HepG2 (cell line): ENCODE measurements at regions not wholly inside any gene's neighbourhood (a gene's known extent, or its start where the extent isn't known, plus 50 kb on each side); places are given as distances from the start of the nearest gene placed in this dataset.

Experiments
- ATAC-seq: fragments of 200-7000 bp; cut with Tn5 transposase; 3 replicates; pipeline ENCODE4 v1.9.1; 2020; ENCODE audit warnings: mild to moderate bottlenecking, moderate library complexity
- BruUV-seq: library from RNA; stranded (reverse); fragments of 400-500 nt; replicated peaks from 2 replicates; lab custom pipeline; 2021; lab: Mats Ljungman, UMichigan
- CTCF ChIA-PET: fragments of 300-600 bp; formaldehyde crosslinking; extraction: SDS; loops from one replicate; lab custom pipeline; 2021; ENCODE audit warnings: low total read pairs, inconsistent platforms, low intra/inter-chr PET ratio; lab: Yijun Ruan, JAX
- POLR2A ChIA-PET: fragments of 350-600 bp; sonication (Branson Sonifier 250); formaldehyde crosslinking; loops from one replicate; lab custom pipeline; 2020; ENCODE audit warnings: antibody characterized with exemption, inconsistent platforms; lab: Yijun Ruan, JAX
- DNase-seq: peaks from one replicate; pipeline ENCODE4 v3.0.0-alpha.2; 2015; ENCODE audit warnings: low spot score
- FAIRE-seq: peaks from 3 replicates; lab custom pipeline; 2011; peaks lifted over from hg19 to GRCh38; lab: Jason Lieb, UNC
- H2AFZ ChIP-seq: one replicate; pipeline ENCODE4 v1.6.1; 2011; ENCODE audit warnings: low read length, inconsistent platforms
- H3K27ac ChIP-seq: fragments of 300-600 bp; 3 replicates; pipeline ENCODE4 v1.8.0; 2011; ENCODE audit warnings: mixed run types, mild to moderate bottlenecking, mixed read lengths, low read length, inconsistent platforms; ENCODE audit not compliant: insufficient read depth; ENCODE audit errors: extremely low read length
- H3K27me3 ChIP-seq, 2 experiments: fragments of 200-600 bp in 1 of 2; 2 replicates in 1 of 2; 3 replicates in 1 of 2; pipeline versions ENCODE4 v1.6.0 to v1.8.0; 2011; ENCODE audit warnings: low read length in 2 of 2, mild to moderate bottlenecking in 2 of 2, moderate library complexity in 2 of 2, inconsistent platforms in 1 of 2; ENCODE audit not compliant: insufficient read depth in 2 of 2, control insufficient read depth in 1 of 2
- H3K36me3 ChIP-seq, 2 experiments: fragments of 200-600 bp in 1 of 2; replicated peaks in 1 of 2; 2 replicates in 1 of 2; 3 replicates in 1 of 2; pipeline versions ENCODE4 v1.5.1 to v1.8.0; 2011; ENCODE audit warnings: low read length in 2 of 2, inconsistent platforms in 1 of 2; ENCODE audit not compliant: insufficient read depth in 2 of 2, control insufficient read depth in 1 of 2
- H3K4me1 ChIP-seq: 2 replicates; pipeline ENCODE4 v1.5.1; 2012; ENCODE audit warnings: low read length, inconsistent platforms; ENCODE audit not compliant: insufficient read depth
- H3K4me2 ChIP-seq: 2 replicates; pipeline ENCODE4 v1.6.0; 2011; ENCODE audit warnings: low read depth, low read length, inconsistent platforms
- H3K4me3 ChIP-seq, 3 experiments: fragments of 200-600 bp in 1 of 3; sonication (generic), shearing (Covaris generic) in 1 of 3; replicated peaks in 1 of 3; 2 replicates each; pipeline ENCODE4 v1.5.1; 2011 to 2016; ENCODE audit warnings: low read length in 3 of 3, inconsistent platforms in 2 of 3, low read depth in 2 of 3, mild to moderate bottlenecking in 2 of 3, control low read depth in 1 of 3, mixed read lengths in 1 of 3; ENCODE audit not compliant: insufficient read depth in 1 of 3
- H3K79me2 ChIP-seq: one replicate; pipeline ENCODE4 v1.6.1; 2011; ENCODE audit warnings: low read length, inconsistent platforms; ENCODE audit not compliant: insufficient read depth
- H3K9ac ChIP-seq: 2 replicates; pipeline ENCODE4 v1.6.0; 2011; ENCODE audit warnings: mild to moderate bottlenecking, low read depth, low read length, inconsistent platforms; ENCODE audit not compliant: insufficient read depth
- H3K9me3 ChIP-seq: 2 replicates; pipeline ENCODE4 v1.5.1; 2012; ENCODE audit warnings: mild to moderate bottlenecking, low read length
- H4K20me1 ChIP-seq: 2 replicates; pipeline ENCODE4 v1.6.0; 2011; ENCODE audit warnings: inconsistent platforms, mild to moderate bottlenecking, low read length, moderate library complexity; ENCODE audit not compliant: insufficient read depth
- ARHGAP35 ChIP-seq: sonication (generic); formaldehyde crosslinking; IDR thresholded peaks from 2 replicates; pipeline ENCODE4 v1.9.0; 2022; ENCODE audit warnings: mild to moderate bottlenecking, inconsistent platforms, moderate library complexity, missing genetic modification reagents, borderline replicate concordance
- ISX ChIP-seq: sonication (generic); formaldehyde crosslinking; conservative IDR thresholded peaks from 2 replicates; pipeline ENCODE4 v1.5.0; 2020; ENCODE audit warnings: missing genetic modification reagents
- NFIB ChIP-seq: sonication (generic); formaldehyde crosslinking; IDR thresholded peaks from 2 replicates; pipeline ENCODE4 v1.9.0; 2021; ENCODE audit warnings: missing genetic modification reagents, mild to moderate bottlenecking, borderline replicate concordance
- SP1 ChIP-seq, 2 experiments: fragments of 450-650 bp in 1 of 2; sonication (generic) in 1 of 2; formaldehyde crosslinking in 1 of 2; IDR thresholded peaks; 2 replicates each; pipeline versions ENCODE4 v1.4.0 to v1.6.1; 2016 to 2020; ENCODE audit warnings: missing genetic modification reagents in 1 of 2
- TBL1XR1 ChIP-seq: fragments of 150-350 bp; IDR thresholded peaks from 2 replicates; pipeline ENCODE4 v1.6.1; 2014; ENCODE audit warnings: borderline replicate concordance, low read length; ENCODE audit not compliant: partially characterized antibody
- TCF7 ChIP-seq: sonication (generic); IDR thresholded peaks from 2 replicates; pipeline ENCODE4 v1.6.1; 2016; ENCODE audit warnings: antibody characterized with exemption, low read depth
- TRAFD1 ChIP-seq: sonication (generic); formaldehyde crosslinking; IDR thresholded peaks from 2 replicates; pipeline ENCODE4 v1.5.1; 2020; ENCODE audit warnings: missing genetic modification reagents, mild to moderate bottlenecking, borderline replicate concordance
- ZHX1 ChIP-seq: sonication (generic); formaldehyde crosslinking; IDR thresholded peaks from 2 replicates; pipeline ENCODE4 v1.8.1; 2022; ENCODE audit warnings: low read depth, mild to moderate bottlenecking, missing genetic modification reagents
- ZNF333 ChIP-seq: sonication (generic); formaldehyde crosslinking; IDR thresholded peaks from 2 replicates; pipeline ENCODE4 v1.4.0; 2020; ENCODE audit warnings: mild to moderate bottlenecking, missing genetic modification reagents, borderline replicate concordance
- ZNF598 ChIP-seq: sonication (generic); formaldehyde crosslinking; IDR thresholded peaks from 2 replicates; pipeline ENCODE4 v1.5.1; 2020; ENCODE audit warnings: mild to moderate bottlenecking, missing genetic modification reagents, borderline replicate concordance
- ZNF687 ChIP-seq: sonication (generic); formaldehyde crosslinking; IDR thresholded peaks from 2 replicates; pipeline ENCODE4 v1.5.1; 2020; ENCODE audit warnings: mild to moderate bottlenecking, missing genetic modification reagents, moderate library complexity
- ZNF776 ChIP-seq: sonication (generic); formaldehyde crosslinking; IDR thresholded peaks from 2 replicates; pipeline ENCODE4 v1.4.0; 2020; ENCODE audit warnings: mild to moderate bottlenecking, missing genetic modification reagents
- ZNF883 ChIP-seq: sonication (generic); formaldehyde crosslinking; IDR thresholded peaks from 2 replicates; pipeline ENCODE4 v1.5.1; 2020; ENCODE audit warnings: mild to moderate bottlenecking, missing genetic modification reagents; ENCODE audit errors: not compliant biosample characterization
- WGBS: methylation state at CpG from one replicate; pipeline ENCODE4 v1.1.6; 2017; ENCODE audit warnings: low lambda C conversion rate; 5-methylcytosine and 5-hydroxymethylcytosine counted together
- in situ Hi-C: cut with HindIII; loops from 2 replicates; pipeline ENCODE4 v1.10.0; 2017; ENCODE audit warnings: low pct_unique_long_range_greater_than_20kb; ENCODE audit not compliant: extremely low pct_ligation_motif_present
- intact Hi-C: fragments of 100-400 bp; cut with micrococcal nuclease; formaldehyde crosslinking; loops from one replicate; pipeline ENCODE4 v1.10.0; 2022; ENCODE audit not compliant: unreplicated experiment

- intact Hi-C loops (no loop called here), in situ Hi-C loops (no loop called here)
- H3K9ac ChIP-seq, result no peak overlapping the region
- peaks cover 71% of the 10 kb centered on the region for H3K9me3 ChIP-seq
- DNase-seq (no peak), FAIRE-seq (no peak), ATAC-seq (no peak)
- no peaks in the 10 kb centered on the region for H3K36me3 ChIP-seq
- no peaks in the 10 kb centered on the region for H3K79me2 ChIP-seq
- no TSS peak for BruUV-seq
- H3K4me1 ChIP-seq, result no peaks in the 10 kb centered on the region
- no peak overlapping the region for H2AFZ ChIP-seq
- H3K4me3 ChIP-seq, result no peak overlapping the region
- WGBS, result 7% methylated on average over 1 of the region's 1 CpG
- H3K4me2 ChIP-seq, result no peak overlapping the region
- H3K27me3 ChIP-seq, result no peaks in the 10 kb centered on the region
- no peaks in the 10 kb centered on the region for H4K20me1 ChIP-seq
- CTCF ChIA-PET, result no interaction called here
- POLR2A ChIA-PET, result no interaction called here
- H3K27ac ChIP-seq, result no peak overlapping the region
- no peak for TF ChIP-seq ZNF687 (CRISPR knock-in tag)
- no peak for TF ChIP-seq ZNF333
- TF ChIP-seq ISX (CRISPR knock-in tag), result no peak
- TF ChIP-seq NFIB (CRISPR knock-in tag), result no peak
- no peak for TF ChIP-seq SP1 (IDR thresholded peaks at IDR 0.05)
- no peak for TF ChIP-seq SP1 (CRISPR knock-in tag; IDR thresholded peaks at IDR 0.05)
- TF ChIP-seq ARHGAP35 (CRISPR knock-in tag), result no peak
- no peak for TF ChIP-seq TBL1XR1
- TF ChIP-seq TCF7, result no peak
- no peak for TF ChIP-seq ZNF598
- TF ChIP-seq ZNF776 (CRISPR knock-in tag), result no peak
- no peak for TF ChIP-seq TRAFD1 (CRISPR knock-in tag)
- TF ChIP-seq ZHX1 (CRISPR knock-in tag), result no peak
- no peak for TF ChIP-seq ZNF883
Measured at GRCh38 chr5:13325765-13326164, 618.7 kb downstream of the DNAH5 start.
